Muscle layer of colon (tissue), 2 donors: ENCODE measurements at regions not wholly inside any gene's neighbourhood (a gene's known extent, or its start where the extent isn't known, plus 50 kb on each side); places are given as distances from the start of the nearest gene placed in this dataset.

Source experiments
- H3K27ac ChIP-seq: one replicate; pipeline ENCODE4 v1.7.0; 2013; ENCODE audit warnings: low read depth, mild to moderate bottlenecking, low read length, moderate library complexity
- H3K27me3 ChIP-seq, 2 donors: one replicate each; pipeline ENCODE4 v1.7.0; 2013; ENCODE audit warnings: low read length in 2 of 2, mild to moderate bottlenecking in 2 of 2; ENCODE audit not compliant: insufficient read depth in 2 of 2, control insufficient read depth in 1 of 2
- H3K36me3 ChIP-seq: one replicate; pipeline ENCODE4 v1.7.0; 2013; ENCODE audit warnings: mild to moderate bottlenecking, low read length; ENCODE audit not compliant: insufficient read depth
- H3K4me1 ChIP-seq: one replicate; pipeline ENCODE4 v1.7.0; 2013; ENCODE audit warnings: mild to moderate bottlenecking, low read length; ENCODE audit not compliant: insufficient read depth
- H3K4me3 ChIP-seq, 2 donors: one replicate each; pipeline ENCODE4 v1.7.0; 2013; ENCODE audit warnings: low read length in 2 of 2, low read depth in 1 of 2, mild to moderate bottlenecking in 1 of 2, moderate library complexity in 1 of 2
- H3K9ac ChIP-seq: one replicate; pipeline ENCODE4 v1.7.0; 2013; ENCODE audit warnings: low read length
- H3K9me3 ChIP-seq: one replicate; pipeline ENCODE4 v1.7.0; 2013; ENCODE audit warnings: mild to moderate bottlenecking, low read length
- donor health status: abdominal sarcoma.
- donor health status: Adenocarcinoma of cecum.

DNA sequence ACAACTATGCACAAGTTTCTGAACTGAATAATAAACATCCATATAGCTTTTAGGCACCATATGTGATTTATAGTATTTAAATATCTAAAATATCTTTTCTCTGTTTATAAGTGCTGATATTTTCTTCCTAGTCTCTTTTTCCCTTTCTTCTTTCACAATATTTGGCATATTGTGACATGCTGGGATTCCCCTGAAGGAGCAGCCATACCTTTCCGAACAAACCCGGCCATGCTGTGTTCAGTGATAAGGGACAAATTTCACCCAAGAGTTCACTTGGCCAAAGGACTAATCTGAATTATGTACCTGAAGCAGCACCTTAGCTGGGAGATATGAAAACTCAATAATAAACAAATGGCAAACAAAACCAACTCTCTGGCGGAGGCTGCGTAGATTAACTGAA is 250.8 kb downstream of the RDH14 start:
- no peaks in the 10 kb centered on the region for H3K36me3 ChIP-seq
- no peak overlapping the region for H3K9ac ChIP-seq
- H3K4me1 ChIP-seq: no peaks in the 10 kb centered on the region
- no peaks in the 10 kb centered on the region for H3K27me3 ChIP-seq
- no peak overlapping the region for H3K27ac ChIP-seq
- H3K4me3 ChIP-seq: no peak overlapping the region
- H3K9me3 ChIP-seq: no peaks in the 10 kb centered on the region

DNA sequence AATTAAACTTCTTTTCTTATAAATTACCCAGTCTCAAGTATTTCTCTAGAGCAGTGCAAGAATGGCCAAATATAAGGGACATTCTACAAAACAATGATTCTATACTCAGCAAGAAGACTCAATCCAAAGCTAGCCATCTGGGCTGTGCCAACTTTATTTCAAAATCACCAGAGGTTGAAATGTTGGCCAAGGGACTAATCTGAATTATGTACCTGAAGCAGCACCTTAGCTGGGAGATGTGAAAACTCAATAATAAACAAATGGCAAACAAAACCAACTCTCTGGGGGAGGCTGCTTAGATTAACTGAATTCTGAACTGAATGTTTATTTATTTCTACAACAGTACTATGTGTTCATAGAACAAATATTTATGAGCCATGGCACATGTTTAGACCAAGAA is 251.3 kb downstream of the RDH14 start:
- Histone ChIP-seq H3K36me3 (no peaks in the 10 kb centered on the region), H3K9me3 (no peaks in the 10 kb centered on the region), H3K9ac (no peak overlapping the region), H3K4me3 (no peak overlapping the region), H3K27me3 (no peaks in the 10 kb centered on the region), H3K4me1 (no peaks in the 10 kb centered on the region), H3K27ac (no peak overlapping the region)

DNA sequence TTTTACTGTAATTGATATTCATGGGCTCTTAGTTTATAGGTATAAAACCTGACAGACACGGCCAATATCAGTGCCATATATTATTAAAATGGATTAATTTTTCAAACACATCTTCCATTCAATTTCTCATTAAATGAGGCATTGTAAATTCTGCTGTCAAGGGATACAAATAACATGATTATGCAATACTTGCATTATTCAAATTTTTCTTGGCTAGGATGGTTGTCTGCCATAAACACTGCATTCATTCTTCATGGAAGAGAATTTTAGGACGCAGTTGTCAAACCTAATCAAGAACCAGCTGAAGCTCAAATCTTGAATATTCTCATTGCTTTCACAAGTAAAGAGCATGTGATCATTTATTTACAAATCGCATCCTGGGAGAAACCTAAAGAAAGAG is 255.6 kb downstream of the RDH14 start:
- Histone ChIP-seq H3K4me1 (no peaks in the 10 kb centered on the region), H3K27ac (no peak overlapping the region), H3K36me3 (no peaks in the 10 kb centered on the region), H3K9me3 (no peaks in the 10 kb centered on the region), H3K4me3 (no peak overlapping the region), H3K9ac (no peak overlapping the region), H3K27me3 (no peaks in the 10 kb centered on the region)

DNA sequence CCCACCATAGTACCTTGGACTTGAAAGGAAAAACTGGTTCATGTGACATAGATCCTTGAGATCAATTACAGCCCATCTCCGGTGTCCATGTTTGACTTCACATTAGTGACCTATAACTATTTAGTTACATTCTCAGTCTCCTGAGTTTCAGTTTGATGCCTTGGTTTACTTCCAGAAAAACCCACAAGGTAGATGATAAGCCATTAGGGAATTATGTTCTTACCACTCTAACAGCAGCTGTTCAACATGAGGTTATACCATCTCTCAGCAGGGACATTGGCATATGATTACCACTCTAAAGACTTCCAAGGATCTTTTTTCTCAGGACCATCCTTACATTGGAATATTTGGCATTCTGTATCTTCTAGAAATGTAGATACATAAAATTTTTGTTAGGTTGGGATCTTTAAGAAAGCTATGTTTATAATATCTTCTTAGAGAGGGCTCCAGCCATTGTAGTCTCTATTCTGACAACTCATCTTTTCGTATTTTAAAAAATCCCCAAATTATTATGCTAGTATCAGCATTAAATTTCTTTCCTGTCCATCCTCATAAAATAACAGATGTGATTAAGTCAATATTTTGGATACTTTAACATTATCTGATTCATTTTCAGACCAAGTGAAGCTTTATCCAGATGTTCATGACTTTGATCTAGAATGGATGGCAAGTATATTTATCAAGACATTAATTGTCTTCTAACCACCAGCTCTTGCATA is 258.9 kb downstream of the RDH14 start:
- Histone ChIP-seq H3K4me3 (no peak overlapping the region), H3K27ac (no peak overlapping the region), H3K4me1 (no peaks in the 10 kb centered on the region), H3K27me3 (no peaks in the 10 kb centered on the region), H3K36me3 (no peaks in the 10 kb centered on the region), H3K9ac (no peak overlapping the region), H3K9me3 (no peaks in the 10 kb centered on the region)

DNA sequence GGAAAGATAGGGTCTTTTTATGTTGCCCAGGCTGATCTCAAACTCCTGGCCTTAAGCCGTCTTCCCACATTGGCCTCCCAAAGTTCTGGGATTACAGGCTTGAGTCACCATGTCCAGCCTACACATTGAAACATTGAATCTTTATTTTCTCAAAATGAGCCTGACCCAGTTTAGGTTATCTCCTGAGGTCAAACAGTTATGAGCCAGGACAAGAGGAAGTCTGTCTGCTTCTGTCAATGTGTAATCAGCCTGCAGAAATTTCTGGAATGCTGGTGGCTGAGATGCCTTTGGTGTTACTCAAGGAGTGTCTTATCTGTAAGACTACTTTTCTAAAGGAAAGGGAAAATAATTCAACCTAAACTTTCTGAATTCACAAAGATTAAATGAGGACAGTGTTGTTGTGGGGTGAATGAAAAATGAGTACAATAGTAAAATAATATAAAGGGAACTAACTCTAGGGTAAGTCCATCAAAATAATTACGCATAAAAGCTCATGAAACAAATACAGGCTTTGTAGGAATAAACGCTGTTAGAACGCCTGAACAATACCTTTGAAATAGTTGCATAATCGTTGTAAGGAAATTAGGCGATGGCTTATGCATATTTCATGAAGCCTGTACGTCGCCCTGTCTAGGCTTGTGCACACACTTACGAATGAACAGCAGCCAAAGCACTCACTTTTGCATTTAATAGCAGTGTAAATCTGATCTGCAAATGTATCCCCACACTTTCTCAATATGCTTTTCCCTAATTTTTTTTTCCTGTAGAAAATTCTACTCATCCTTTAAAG is 260.8 kb downstream of the RDH14 start:
- Histone ChIP-seq H3K36me3 (no peaks in the 10 kb centered on the region), H3K4me1 (no peaks in the 10 kb centered on the region), H3K9me3 (no peaks in the 10 kb centered on the region), H3K4me3 (no peak overlapping the region), H3K27ac (no peak overlapping the region), H3K9ac (no peak overlapping the region), H3K27me3 (no peaks in the 10 kb centered on the region)

DNA sequence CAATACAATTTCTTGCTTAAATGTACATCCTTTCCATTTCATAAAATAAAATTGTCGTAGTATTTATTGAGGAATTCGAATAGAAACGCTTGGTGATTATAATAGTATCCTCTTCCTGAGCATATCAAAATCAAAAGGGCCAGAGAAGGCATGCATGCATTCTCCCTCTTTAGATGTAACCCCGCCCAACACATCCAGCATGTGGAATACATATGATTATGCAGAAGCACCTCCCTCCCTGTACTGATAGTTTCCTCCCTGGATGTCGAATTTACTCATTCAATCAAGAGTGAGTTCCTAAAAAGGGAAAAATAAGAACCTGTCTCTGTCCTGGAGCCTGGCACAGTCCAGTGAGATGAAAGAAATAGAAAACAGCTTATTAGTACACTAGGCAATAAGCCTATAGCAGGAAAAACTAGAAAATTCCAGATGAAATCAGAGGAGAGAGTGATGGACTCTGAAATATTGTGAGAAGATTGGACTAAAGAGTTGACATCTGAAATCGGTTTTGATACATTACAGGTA is 262.9 kb downstream of the RDH14 start:
- no peaks in the 10 kb centered on the region for H3K4me1 ChIP-seq
- H3K27me3 ChIP-seq: no peaks in the 10 kb centered on the region
- no peaks in the 10 kb centered on the region for H3K9me3 ChIP-seq
- no peaks in the 10 kb centered on the region for H3K36me3 ChIP-seq
- H3K9ac ChIP-seq: no peak overlapping the region
- no peak overlapping the region for H3K4me3 ChIP-seq
- no peak overlapping the region for H3K27ac ChIP-seq

DNA sequence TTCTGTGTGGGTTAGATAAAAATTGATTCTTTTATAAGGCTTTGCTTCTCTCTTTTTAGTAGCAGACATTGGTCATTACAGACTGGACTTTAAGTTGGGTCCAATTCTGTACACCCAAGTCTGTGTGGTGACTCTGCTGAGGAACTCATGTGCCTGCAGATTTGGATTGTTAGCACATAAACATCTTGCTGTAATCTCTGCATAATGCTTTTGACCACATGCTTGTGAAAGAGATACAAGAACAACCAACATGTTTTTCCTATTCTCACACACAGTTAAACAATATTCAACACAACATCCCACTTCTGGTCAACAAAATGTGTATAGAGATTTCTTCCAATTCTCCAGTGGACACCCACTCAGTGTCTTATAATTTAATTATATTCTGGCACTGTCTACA is 270.1 kb downstream of the RDH14 start:
- Histone ChIP-seq H3K27ac (no peak overlapping the region), H3K9me3 (no peaks in the 10 kb centered on the region), H3K27me3 (no peaks in the 10 kb centered on the region), H3K4me1 (no peaks in the 10 kb centered on the region), H3K36me3 (no peaks in the 10 kb centered on the region), H3K4me3 (no peak overlapping the region), H3K9ac (no peak overlapping the region)

DNA sequence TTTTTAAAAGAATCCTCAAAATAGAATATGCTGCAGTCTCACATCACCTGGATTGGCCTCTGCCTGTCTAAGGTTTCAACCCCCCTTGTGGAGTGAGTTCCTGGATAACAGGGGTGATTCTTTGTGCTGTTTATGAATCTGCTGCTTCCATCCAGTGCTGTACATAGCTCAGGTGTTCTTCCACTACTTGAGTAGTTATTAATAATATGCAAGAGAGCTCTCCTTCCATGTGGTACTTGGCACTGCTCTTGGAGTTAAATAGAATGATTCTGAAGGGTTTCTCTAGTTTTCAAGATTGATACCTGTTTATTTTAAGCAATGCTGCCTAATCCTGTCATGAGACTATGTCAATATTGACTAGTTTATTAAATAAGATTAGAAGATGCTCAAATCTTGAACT is 273.6 kb downstream of the RDH14 start:
- H3K9me3 ChIP-seq: no peaks in the 10 kb centered on the region
- H3K27me3 ChIP-seq: no peaks in the 10 kb centered on the region
- no peaks in the 10 kb centered on the region for H3K4me1 ChIP-seq
- no peak overlapping the region for H3K27ac ChIP-seq
- H3K4me3 ChIP-seq: no peak overlapping the region
- no peak overlapping the region for H3K9ac ChIP-seq
- no peaks in the 10 kb centered on the region for H3K36me3 ChIP-seq

DNA sequence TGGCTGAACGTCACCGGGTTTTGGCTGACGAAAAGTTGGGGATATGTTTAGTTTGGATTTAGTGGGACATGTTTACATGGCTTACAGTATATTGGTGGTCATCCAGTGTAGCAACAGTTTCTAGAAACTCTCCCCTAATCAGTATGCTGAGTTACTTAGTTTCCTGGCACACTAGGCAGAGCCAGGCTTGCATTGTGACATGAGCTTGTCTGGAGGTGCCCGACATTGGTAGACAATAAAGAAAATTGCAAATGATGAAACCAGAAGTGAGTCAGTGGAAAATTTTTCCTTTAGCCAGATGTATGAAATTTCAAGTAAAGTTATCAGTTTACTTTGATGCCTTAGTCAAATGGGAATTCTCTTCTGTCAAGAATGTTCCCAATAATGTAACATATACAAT is 276.1 kb downstream of the RDH14 start:
- no peaks in the 10 kb centered on the region for H3K27me3 ChIP-seq
- no peaks in the 10 kb centered on the region for H3K4me1 ChIP-seq
- H3K4me3 ChIP-seq: no peak overlapping the region
- H3K9me3 ChIP-seq: no peaks in the 10 kb centered on the region
- no peaks in the 10 kb centered on the region for H3K36me3 ChIP-seq
- H3K27ac ChIP-seq: no peak overlapping the region
- H3K9ac ChIP-seq: no peak overlapping the region

DNA sequence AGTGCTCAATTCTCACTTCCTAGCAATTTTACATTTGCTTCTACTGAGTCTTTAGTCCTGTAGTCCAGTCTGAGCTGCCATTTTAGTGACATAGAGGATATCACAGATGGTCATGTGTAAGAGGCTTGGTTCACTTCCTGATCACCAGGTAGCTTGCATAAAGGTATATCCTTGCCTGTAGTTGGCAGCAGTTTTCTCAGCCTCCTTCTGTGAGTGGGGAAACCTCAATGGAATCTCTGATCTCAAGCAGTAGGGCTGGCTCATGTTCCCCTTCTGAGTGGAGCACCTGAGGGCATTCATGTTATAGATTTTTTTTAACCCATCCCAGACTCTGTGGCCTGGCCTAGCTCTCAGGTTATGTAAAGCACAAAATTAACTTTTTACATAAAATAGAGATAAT is 278.4 kb downstream of the RDH14 start:
- Histone ChIP-seq H3K9me3 (no peaks in the 10 kb centered on the region), H3K36me3 (no peaks in the 10 kb centered on the region), H3K27me3 (no peaks in the 10 kb centered on the region), H3K27ac (no peak overlapping the region), H3K4me1 (no peaks in the 10 kb centered on the region), H3K4me3 (no peak overlapping the region), H3K9ac (no peak overlapping the region)

DNA sequence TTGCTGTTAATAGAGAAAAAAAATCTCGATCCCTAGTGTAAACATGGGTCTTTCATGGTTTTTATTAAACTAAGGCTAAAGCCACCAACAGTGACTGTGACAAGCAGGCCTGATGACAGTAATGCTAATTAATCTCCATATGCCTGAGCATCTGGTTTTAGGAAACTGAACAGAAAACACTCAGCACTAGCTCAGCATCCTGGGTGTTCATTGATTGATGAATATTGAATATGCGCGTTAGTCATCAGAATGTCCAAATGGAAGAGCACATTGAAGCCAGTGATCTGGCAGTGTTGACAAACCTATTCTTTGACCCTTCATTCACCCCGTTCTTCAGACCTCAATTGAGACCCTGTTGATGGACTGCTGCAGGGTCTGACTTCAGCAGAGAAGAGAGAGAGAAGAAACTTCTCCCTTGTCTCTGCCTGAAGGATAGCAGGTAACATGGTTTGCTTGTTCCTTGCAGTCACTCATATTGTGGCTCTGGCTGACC is 283.8 kb downstream of the RDH14 start:
- Histone ChIP-seq H3K27ac (no peak overlapping the region), H3K9ac (no peak overlapping the region), H3K27me3 (no peaks in the 10 kb centered on the region), H3K4me3 (no peak overlapping the region), H3K9me3 (no peaks in the 10 kb centered on the region), H3K4me1 (no peaks in the 10 kb centered on the region), H3K36me3 (no peaks in the 10 kb centered on the region)
